ENCODE measurements at regions not wholly inside any gene's neighbourhood (a gene's known extent, or its start where the extent isn't known, plus 50 kb on each side); places are given as distances from the start of the nearest gene placed in this dataset.

- Histone ChIP-seq H3K27me3 (ENCODE audit: insufficient read depth, low read length, poor library complexity, severe bottlenecking) (no peaks in the 10 kb centered on the region), H3K4me2 (ENCODE audit: low read depth, low read length, poor library complexity, severe bottlenecking) (no peak overlapping the region), H3K79me2 (ENCODE audit: insufficient read depth, low read length) (no peaks in the 10 kb centered on the region), H3K4me3 (ENCODE audit: low read length, poor library complexity, severe bottlenecking) (no peak overlapping the region), H3F3A (ENCODE audit: low read depth) (no peaks in the 10 kb centered on the region), H4K20me1 (ENCODE audit: insufficient read depth, low read length, poor library complexity, severe bottlenecking) (no peaks in the 10 kb centered on the region), H3K9me3 (ENCODE audit: insufficient read depth, low read depth, low read length) (0 out of 2 replicates have a peak, but pooled peaks cover 2% of the 10 kb centered on the region), H2AFZ (ENCODE audit: low read length) (no peak overlapping the region), H3K4me1 (ENCODE audit: insufficient read depth, low read length, poor library complexity, severe bottlenecking) (peaks cover 43% of the 10 kb centered on the region), H3K9ac (ENCODE audit: low read depth, low read length, poor library complexity, severe bottlenecking) (no peak overlapping the region), H3K9me2 (replicated peaks; ENCODE audit: low read depth, low read length) (no peaks in the 10 kb centered on the region), H3K36me3 (ENCODE audit: insufficient read depth, low read length) (no peaks in the 10 kb centered on the region)
- TF ChIP-seq EZH2phosphoT487 (IDR thresholded peaks at IDR 0.05; ENCODE audit: borderline replicate concordance) = no peak
- TF ChIP-seq CTCF (conservative IDR thresholded peaks at IDR 0.05; ENCODE audit: low read length) = no peak
Observed at GRCh38 chr3:194045289-194045688, 90.7 kb upstream of the HES1 start.

GRCh38 chr3:194045919-194046318, 90.0 kb upstream of the HES1 start:
- H3K4me3 ChIP-seq (ENCODE audit: low read length, poor library complexity, severe bottlenecking) = no peak overlapping the region
- H3K9me2 ChIP-seq (replicated peaks; ENCODE audit: low read depth, low read length) = no peaks in the 10 kb centered on the region
- H3F3A ChIP-seq (ENCODE audit: low read depth) = no peaks in the 10 kb centered on the region
- peaks cover 8% of the 10 kb centered on the region; the same call in 1 of the 2 replicates for H3K9me3 ChIP-seq (ENCODE audit: insufficient read depth, low read depth, low read length)
- H3K36me3 ChIP-seq (ENCODE audit: insufficient read depth, low read length) = no peaks in the 10 kb centered on the region
- TF ChIP-seq EZH2phosphoT487 (IDR thresholded peaks at IDR 0.05; ENCODE audit: borderline replicate concordance) = no peak
- no peak for TF ChIP-seq CTCF (conservative IDR thresholded peaks at IDR 0.05; ENCODE audit: low read length)
- H3K4me2 ChIP-seq (ENCODE audit: low read depth, low read length, poor library complexity, severe bottlenecking) = no peak overlapping the region
- no peak overlapping the region for H3K9ac ChIP-seq (ENCODE audit: low read depth, low read length, poor library complexity, severe bottlenecking)
- H2AFZ ChIP-seq (ENCODE audit: low read length) = no peak overlapping the region
- H4K20me1 ChIP-seq (ENCODE audit: insufficient read depth, low read length, poor library complexity, severe bottlenecking) = no peaks in the 10 kb centered on the region
- no peaks in the 10 kb centered on the region for H3K79me2 ChIP-seq (ENCODE audit: insufficient read depth, low read length)
- peaks cover 37% of the 10 kb centered on the region for H3K4me1 ChIP-seq (ENCODE audit: insufficient read depth, low read length, poor library complexity, severe bottlenecking)
- no peaks in the 10 kb centered on the region for H3K27me3 ChIP-seq (ENCODE audit: insufficient read depth, low read length, poor library complexity, severe bottlenecking)

GRCh38 chr3:194046531-194046930, 89.4 kb upstream of the HES1 start:
- H3K36me3 ChIP-seq (ENCODE audit: insufficient read depth, low read length) = no peaks in the 10 kb centered on the region
- H4K20me1 ChIP-seq (ENCODE audit: insufficient read depth, low read length, poor library complexity, severe bottlenecking) = no peaks in the 10 kb centered on the region
- peaks cover 37% of the 10 kb centered on the region for H3K4me1 ChIP-seq (ENCODE audit: insufficient read depth, low read length, poor library complexity, severe bottlenecking)
- H3K9me3 ChIP-seq (ENCODE audit: insufficient read depth, low read depth, low read length) = peaks cover 14% of the 10 kb centered on the region; the same call in 1 of the 2 replicates
- no peak for TF ChIP-seq CTCF (conservative IDR thresholded peaks at IDR 0.05; ENCODE audit: low read length)
- no peak for TF ChIP-seq EZH2phosphoT487 (IDR thresholded peaks at IDR 0.05; ENCODE audit: borderline replicate concordance)
- H3K27me3 ChIP-seq (ENCODE audit: insufficient read depth, low read length, poor library complexity, severe bottlenecking) = no peaks in the 10 kb centered on the region
- no peaks in the 10 kb centered on the region for H3K9me2 ChIP-seq (replicated peaks; ENCODE audit: low read depth, low read length)
- 0 out of 2 replicates have a peak overlapping the region, but pooled peaks have one; percentile 16 for H2AFZ ChIP-seq (ENCODE audit: low read length)
- no peaks in the 10 kb centered on the region for H3K79me2 ChIP-seq (ENCODE audit: insufficient read depth, low read length)
- H3K4me3 ChIP-seq (ENCODE audit: low read length, poor library complexity, severe bottlenecking) = no peak overlapping the region
- H3K9ac ChIP-seq (ENCODE audit: low read depth, low read length, poor library complexity, severe bottlenecking) = peak overlapping the region; percentile 39
- H3K4me2 ChIP-seq (ENCODE audit: low read depth, low read length, poor library complexity, severe bottlenecking) = peak overlapping the region; percentile 62
- no peaks in the 10 kb centered on the region for H3F3A ChIP-seq (ENCODE audit: low read depth)
